ENCODE measurements at regions not wholly inside any gene's neighbourhood (a gene's known extent, or its start where the extent isn't known, plus 50 kb on each side); places are given as distances from the start of the nearest gene placed in this dataset.

DNA sequence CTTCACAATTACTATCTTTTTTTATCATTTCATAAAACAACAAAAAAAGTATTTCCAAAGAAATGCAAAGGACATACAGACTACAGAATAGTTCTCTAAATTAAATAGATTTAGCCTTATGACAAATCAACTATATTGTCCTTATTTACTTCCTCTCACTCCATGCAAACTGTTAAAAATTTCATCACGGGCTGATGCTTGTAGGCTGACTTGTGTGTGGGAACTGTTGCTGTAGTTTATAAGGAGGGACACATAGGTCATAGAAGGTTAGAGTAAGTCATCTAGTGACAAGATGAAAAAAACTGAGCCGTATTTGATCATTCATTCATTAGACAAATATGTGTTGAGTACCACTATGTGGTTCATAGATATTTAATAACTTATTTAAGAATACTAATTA is 232.5 kb upstream of the TBL1XR1 start:
- Histone ChIP-seq H4K20me1 (ENCODE audit: insufficient read depth, low read length, poor library complexity, severe bottlenecking) (no peaks in the 10 kb centered on the region), H3K9me3 (ENCODE audit: insufficient read depth, low read depth, low read length) (no peaks in the 10 kb centered on the region), H3K4me2 (ENCODE audit: low read depth, low read length, poor library complexity, severe bottlenecking) (no peak overlapping the region), H3F3A (ENCODE audit: low read depth) (0 out of 2 replicates have a peak, but pooled peaks cover 4% of the 10 kb centered on the region), H3K27me3 (ENCODE audit: insufficient read depth, low read length, poor library complexity, severe bottlenecking) (no peaks in the 10 kb centered on the region), H3K4me1 (ENCODE audit: insufficient read depth, low read length, poor library complexity, severe bottlenecking) (peaks cover 36% of the 10 kb centered on the region), H3K9me2 (replicated peaks; ENCODE audit: low read depth, low read length) (no peaks in the 10 kb centered on the region), H2AFZ (ENCODE audit: low read length) (no peak overlapping the region), H3K79me2 (ENCODE audit: insufficient read depth, low read length) (no peaks in the 10 kb centered on the region), H3K4me3 (ENCODE audit: low read length, poor library complexity, severe bottlenecking) (no peak overlapping the region), H3K9ac (ENCODE audit: low read depth, low read length, poor library complexity, severe bottlenecking) (no peak overlapping the region), H3K36me3 (ENCODE audit: insufficient read depth, low read length) (no peaks in the 10 kb centered on the region)
- TF ChIP-seq, protein P1, sequence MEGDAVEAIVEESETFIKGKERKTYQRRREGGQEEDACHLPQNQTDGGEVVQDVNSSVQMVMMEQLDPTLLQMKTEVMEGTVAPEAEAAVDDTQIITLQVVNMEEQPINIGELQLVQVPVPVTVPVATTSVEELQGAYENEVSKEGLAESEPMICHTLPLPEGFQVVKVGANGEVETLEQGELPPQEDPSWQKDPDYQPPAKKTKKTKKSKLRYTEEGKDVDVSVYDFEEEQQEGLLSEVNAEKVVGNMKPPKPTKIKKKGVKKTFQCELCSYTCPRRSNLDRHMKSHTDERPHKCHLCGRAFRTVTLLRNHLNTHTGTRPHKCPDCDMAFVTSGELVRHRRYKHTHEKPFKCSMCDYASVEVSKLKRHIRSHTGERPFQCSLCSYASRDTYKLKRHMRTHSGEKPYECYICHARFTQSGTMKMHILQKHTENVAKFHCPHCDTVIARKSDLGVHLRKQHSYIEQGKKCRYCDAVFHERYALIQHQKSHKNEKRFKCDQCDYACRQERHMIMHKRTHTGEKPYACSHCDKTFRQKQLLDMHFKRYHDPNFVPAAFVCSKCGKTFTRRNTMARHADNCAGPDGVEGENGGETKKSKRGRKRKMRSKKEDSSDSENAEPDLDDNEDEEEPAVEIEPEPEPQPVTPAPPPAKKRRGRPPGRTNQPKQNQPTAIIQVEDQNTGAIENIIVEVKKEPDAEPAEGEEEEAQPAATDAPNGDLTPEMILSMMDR (conservative IDR thresholded peaks at IDR 0.05; ENCODE audit: low read length), result no peak
- no peak for TF ChIP-seq EZH2phosphoT487 (IDR thresholded peaks at IDR 0.05; ENCODE audit: borderline replicate concordance)

DNA sequence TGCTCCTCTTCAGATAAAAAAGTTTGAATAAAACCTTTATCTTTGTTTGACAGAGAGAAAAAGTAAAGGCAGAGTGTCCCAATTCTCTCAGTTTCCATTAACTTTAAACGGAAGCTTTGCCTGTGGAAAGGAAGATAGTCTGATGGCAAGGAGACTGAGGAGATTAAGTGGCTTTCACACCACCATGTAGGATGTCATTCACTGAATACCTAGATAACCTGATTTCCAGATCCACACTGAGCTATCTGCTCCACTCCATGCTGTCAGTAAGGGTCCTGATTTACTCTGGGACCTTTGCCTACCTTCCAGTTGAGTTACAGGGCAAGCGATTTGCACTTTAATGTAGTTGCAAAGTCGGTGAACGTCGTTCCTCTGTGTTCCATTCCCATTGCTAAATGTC is 233.4 kb upstream of the TBL1XR1 start:
- H3K4me2 ChIP-seq (ENCODE audit: low read depth, low read length, poor library complexity, severe bottlenecking), result no peak overlapping the region

DNA sequence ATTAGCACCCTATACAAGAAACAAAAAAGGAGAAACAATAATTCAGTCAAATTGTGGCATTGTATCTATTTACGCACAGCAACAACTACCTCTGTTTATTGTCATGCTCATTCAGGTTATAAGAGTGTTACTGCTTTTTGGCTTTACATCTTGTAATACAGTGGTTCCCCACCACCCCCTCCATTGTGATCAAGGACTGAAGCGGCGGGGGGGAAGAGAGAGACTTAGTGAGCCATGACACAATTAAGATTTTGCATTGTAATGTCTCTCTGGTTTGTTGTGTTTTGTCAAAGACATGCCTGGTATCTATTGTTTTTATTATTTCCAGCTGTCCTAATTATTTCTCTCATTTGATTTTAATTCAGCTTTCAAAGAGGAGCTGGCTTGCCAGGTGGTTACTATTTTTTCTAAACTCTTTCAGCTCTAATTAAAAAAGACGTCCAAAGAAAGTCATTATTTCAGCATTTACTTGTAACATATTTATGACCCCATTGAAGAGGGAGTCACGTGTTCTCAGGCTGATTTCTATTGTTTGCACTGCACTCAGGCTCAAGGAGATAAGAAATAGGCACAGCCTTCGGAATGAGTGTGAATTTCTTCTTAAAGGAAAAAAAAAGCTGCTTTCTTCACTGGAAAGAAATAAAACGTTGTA is 234.4 kb upstream of the TBL1XR1 start:
- no peaks in the 10 kb centered on the region for H3K9me2 ChIP-seq (replicated peaks; ENCODE audit: low read depth, low read length)
- TF ChIP-seq EZH2phosphoT487 (IDR thresholded peaks at IDR 0.05; ENCODE audit: borderline replicate concordance), result no peak
- TF ChIP-seq, protein P1 (conservative IDR thresholded peaks at IDR 0.05; ENCODE audit: low read length), result no peak
- no peak overlapping the region; the same call in 1 of the 2 replicates for H2AFZ ChIP-seq (ENCODE audit: low read length)
- H3K9ac ChIP-seq (ENCODE audit: low read depth, low read length, poor library complexity, severe bottlenecking), result no peak overlapping the region
- H3F3A ChIP-seq (ENCODE audit: low read depth), result no peaks in the 10 kb centered on the region
- no peaks in the 10 kb centered on the region for H3K36me3 ChIP-seq (ENCODE audit: insufficient read depth, low read length)
- H3K27me3 ChIP-seq (ENCODE audit: insufficient read depth, low read length, poor library complexity, severe bottlenecking), result no peaks in the 10 kb centered on the region
- peaks cover 21% of the 10 kb centered on the region for H3K4me1 ChIP-seq (ENCODE audit: insufficient read depth, low read length, poor library complexity, severe bottlenecking)
- H4K20me1 ChIP-seq (ENCODE audit: insufficient read depth, low read length, poor library complexity, severe bottlenecking), result no peaks in the 10 kb centered on the region
- H3K4me2 ChIP-seq (ENCODE audit: low read depth, low read length, poor library complexity, severe bottlenecking), result no peak overlapping the region
- H3K9me3 ChIP-seq (ENCODE audit: insufficient read depth, low read depth, low read length), result no peaks in the 10 kb centered on the region
- H3K4me3 ChIP-seq (ENCODE audit: low read length, poor library complexity, severe bottlenecking), result no peak overlapping the region
- no peaks in the 10 kb centered on the region for H3K79me2 ChIP-seq (ENCODE audit: insufficient read depth, low read length)

More for the DNA sequence above, 233.4 kb upstream of the TBL1XR1 start:
- no peaks in the 10 kb centered on the region for H3K36me3 ChIP-seq (ENCODE audit: insufficient read depth, low read length)
- H3K9ac ChIP-seq (ENCODE audit: low read depth, low read length, poor library complexity, severe bottlenecking), result no peak overlapping the region
- TF ChIP-seq, protein P1 (conservative IDR thresholded peaks at IDR 0.05; ENCODE audit: low read length), result no peak
- TF ChIP-seq EZH2phosphoT487 (IDR thresholded peaks at IDR 0.05; ENCODE audit: borderline replicate concordance), result no peak
- H3K9me3 ChIP-seq (ENCODE audit: insufficient read depth, low read depth, low read length), result no peaks in the 10 kb centered on the region
- no peaks in the 10 kb centered on the region for H3K79me2 ChIP-seq (ENCODE audit: insufficient read depth, low read length)
- H3K4me3 ChIP-seq (ENCODE audit: low read length, poor library complexity, severe bottlenecking), result no peak overlapping the region
- 0 out of 2 replicates have a peak, but pooled peaks cover 4% of the 10 kb centered on the region for H3F3A ChIP-seq (ENCODE audit: low read depth)
- no peaks in the 10 kb centered on the region for H3K27me3 ChIP-seq (ENCODE audit: insufficient read depth, low read length, poor library complexity, severe bottlenecking)
- H3K9me2 ChIP-seq (replicated peaks; ENCODE audit: low read depth, low read length), result no peaks in the 10 kb centered on the region
- H2AFZ ChIP-seq (ENCODE audit: low read length), result peak overlapping the region; percentile 32; the same call in 1 of the 2 replicates
- no peaks in the 10 kb centered on the region for H4K20me1 ChIP-seq (ENCODE audit: insufficient read depth, low read length, poor library complexity, severe bottlenecking)
- peaks cover 30% of the 10 kb centered on the region for H3K4me1 ChIP-seq (ENCODE audit: insufficient read depth, low read length, poor library complexity, severe bottlenecking)

Data from Loucy (cell line).